A549 (cell line): ENCODE measurements at regions not wholly inside any gene's neighbourhood (a gene's known extent, or its start where the extent isn't known, plus 50 kb on each side); places are given as distances from the start of the nearest gene placed in this dataset.

Source experiments
- ATAC-seq, 2 experiments: fragments of 200-7000 bp in 1 of 2; fragments of >200 bp in 1 of 2; cut with Nextera tagmentation in 1 of 2; cut with Tn5 transposase in 1 of 2; 3 replicates each; pipeline versions ENCODE4 v1.8.0 to v1.9.1; 2018 to 2020; ENCODE audit warnings: mild to moderate bottlenecking in 1 of 2, moderate library complexity in 1 of 2
- CTCF ChIA-PET: fragments of 300-600 bp; sonication (Branson Sonifier 250); formaldehyde crosslinking; extraction: SDS; loops from one replicate; lab custom pipeline; 2021; ENCODE audit warnings: antibody characterized with exemption, inconsistent platforms; lab: Yijun Ruan, JAX
- POLR2A ChIA-PET: fragments of 350-600 bp; formaldehyde crosslinking; extraction: SDS; loops from one replicate; lab custom pipeline; 2021; ENCODE audit warnings: antibody characterized with exemption, inconsistent platforms; lab: Yijun Ruan, JAX
- DNase-seq, 2 experiments: peaks; one replicate each; pipeline versions ENCODE4 v3.0.0 to v3.0.0-alpha.2; 2011 to 2016; ENCODE audit warnings: low read depth in 1 of 2, low spot score in 1 of 2
- FAIRE-seq: peaks from 2 replicates; lab custom pipeline; 2011; peaks lifted over from hg19 to GRCh38; lab: Jason Lieb, UNC
- H3K27ac ChIP-seq, 2 experiments: fragments of >200 bp; sonication (Bioruptor Twin); formaldehyde crosslinking; 3 replicates each; pipeline ENCODE4 v1.5.1; 2016 to 2017
- H3K4me1 ChIP-seq: fragments of >200 bp; sonication (Bioruptor Twin); formaldehyde crosslinking; 3 replicates; pipeline ENCODE4 v1.6.1; 2016
- H3K4me2 ChIP-seq: fragments of >200 bp; sonication (Bioruptor Twin); formaldehyde crosslinking; 3 replicates; pipeline ENCODE4 v1.6.1; 2016
- H3K4me3 ChIP-seq: fragments of >200 bp; sonication (Bioruptor Twin); formaldehyde crosslinking; 3 replicates; pipeline ENCODE4 v1.5.1; 2016
- H3K9me3 ChIP-seq: fragments of >200 bp; sonication (Bioruptor Twin); formaldehyde crosslinking; 3 replicates; pipeline ENCODE4 v1.6.1; 2016
- CBX2 ChIP-seq: fragments of 200-600 bp; sonication (generic); IDR thresholded peaks from 2 replicates; pipeline ENCODE4 v1.6.1; 2016; ENCODE audit warnings: low read depth, mild to moderate bottlenecking, borderline replicate concordance
- CEBPB ChIP-seq, 2 experiments: fragments of >200 bp in 1 of 2; sonication (Bioruptor Twin) in 1 of 2; formaldehyde crosslinking in 1 of 2; IDR thresholded peaks; 2 replicates each; pipeline ENCODE4 v1.6.1; 2012 to 2016
- EHF ChIP-seq: fragments of 250-450 bp; sonication (Bioruptor Pico); IDR thresholded peaks from 2 replicates; pipeline ENCODE4 v1.5.0; 2020; ENCODE audit warnings: mild to moderate bottlenecking
- ESRRA ChIP-seq: fragments of 150-350 bp; IDR thresholded peaks from 2 replicates; pipeline ENCODE4 v1.6.1; 2014; ENCODE audit warnings: mild to moderate bottlenecking, low read length, borderline replicate concordance
- GATA3 ChIP-seq: IDR thresholded peaks from 2 replicates; pipeline ENCODE4 v1.6.1; 2012; ENCODE audit warnings: borderline replicate concordance
- HES2 ChIP-seq: fragments of >200 bp; sonication (Bioruptor Twin); formaldehyde crosslinking; IDR thresholded peaks from 2 replicates; pipeline ENCODE4 v1.6.1; 2016
- HEYL ChIP-seq: fragments of 250-450 bp; sonication (Bioruptor Pico); IDR thresholded peaks from 2 replicates; pipeline ENCODE4 v1.8.0; 2021; ENCODE audit warnings: mild to moderate bottlenecking, moderate library complexity
- HMGXB4 ChIP-seq: fragments of 250-450 bp; sonication (Bioruptor Pico); IDR thresholded peaks from 2 replicates; pipeline ENCODE4 v1.5.0; 2021; ENCODE audit warnings: mild to moderate bottlenecking, moderate library complexity, borderline replicate concordance
- HOXB13 ChIP-seq: fragments of 250-450 bp; sonication (Bioruptor Pico); IDR thresholded peaks from 2 replicates; pipeline ENCODE4 v1.5.0; 2020; ENCODE audit warnings: low read depth, mild to moderate bottlenecking, moderate library complexity
- HOXB5 ChIP-seq: fragments of 250-450 bp; sonication (Bioruptor Pico); IDR thresholded peaks from 2 replicates; pipeline ENCODE4 v1.5.0; 2020; ENCODE audit warnings: mild to moderate bottlenecking, moderate library complexity
- JUN ChIP-seq, 2 experiments: fragments of >200 bp; sonication (Bioruptor Twin); formaldehyde crosslinking; IDR thresholded peaks; 2 replicates in 1 of 2; 3 replicates in 1 of 2; pipeline ENCODE4 v1.6.1; 2016 to 2017
- JUNB ChIP-seq: fragments of >200 bp; sonication (Bioruptor Twin); formaldehyde crosslinking; IDR thresholded peaks from 2 replicates; pipeline ENCODE4 v1.6.1; 2016
- KDM1A ChIP-seq: fragments of 200-600 bp; sonication (generic); IDR thresholded peaks from 2 replicates; pipeline ENCODE4 v1.6.1; 2016; ENCODE audit warnings: low read depth, mild to moderate bottlenecking
- KDM5A ChIP-seq: fragments of 200-600 bp; sonication (generic); IDR thresholded peaks from 2 replicates; pipeline ENCODE4 v1.6.1; 2016; ENCODE audit warnings: antibody characterized with exemption, mild to moderate bottlenecking
- MAX ChIP-seq: IDR thresholded peaks from 2 replicates; pipeline ENCODE4 v1.6.1; 2012
- NR3C1 ChIP-seq: fragments of >200 bp; sonication (Bioruptor Twin); formaldehyde crosslinking; IDR thresholded peaks from 3 replicates; pipeline ENCODE4 v1.6.1; 2017
- PHF8 ChIP-seq: fragments of 200-600 bp; sonication (generic); IDR thresholded peaks from 2 replicates; pipeline ENCODE4 v1.6.1; 2016; ENCODE audit warnings: low read depth, mild to moderate bottlenecking, antibody characterized with exemption, moderate library complexity, borderline replicate concordance
- REST ChIP-seq: fragments of 200-600 bp; sonication (generic); IDR thresholded peaks from 2 replicates; pipeline ENCODE4 v1.6.1; 2016; ENCODE audit warnings: antibody characterized with exemption, mild to moderate bottlenecking, moderate library complexity
- TP53 ChIP-seq: fragments of 250-450 bp; sonication (Bioruptor Pico); IDR thresholded peaks from 2 replicates; pipeline ENCODE4 v1.5.0; 2021; ENCODE audit warnings: mild to moderate bottlenecking, moderate library complexity
- WGBS: methylation state at CpG from one replicate; pipeline ENCODE4 v1.1.6; 2017; ENCODE audit errors: missing lambda C conversion rate; 5-methylcytosine and 5-hydroxymethylcytosine counted together

GRCh38 chr5:17087035-17087434 lies 130.4 kb upstream of the BASP1 start:
- TF ChIP-seq TP53 = no peak
- no peak for TF ChIP-seq KDM5A
- TF ChIP-seq HOXB13 (CRISPR knock-in tag) = no peak
- no peak for TF ChIP-seq JUN (IDR thresholded peaks at IDR 0.05)
- TF ChIP-seq GATA3 = no peak
- TF ChIP-seq HOXB5 = no peak
- TF ChIP-seq MAX = no peak
- no peak for TF ChIP-seq JUNB
- no peak for TF ChIP-seq REST
- no peak for TF ChIP-seq EHF (CRISPR knock-in tag)
- no peak for TF ChIP-seq HEYL (CRISPR knock-in tag)
- Histone ChIP-seq H3K27ac (peak overlapping the region in 1 of 2 experiments; percentile 21; a peak in 2 of 6 replicates), H3K9me3 (no peaks in the 10 kb centered on the region), H3K4me3 (no peak overlapping the region), H3K4me2 (no peak overlapping the region), H3K4me1 (0 out of 3 replicates have a peak, but pooled peaks cover 5% of the 10 kb centered on the region)
- WGBS = 87% methylated on average over 8 of the region's 8 CpGs
- ChIA-PET CTCF (interaction anchor here (0.9 kb wide), 1 partner anchor 46 kb away, joined by 4 read pairs; no protein-coding TSS in a partner anchor), POLR2A (no interaction called here)
- no peak for FAIRE-seq
- ATAC-seq = peak in 1 of 2 experiments; percentile 28; a peak in 2 of 6 replicates
- DNase-seq = peak in 1 of 2 experiments; percentile 34

GRCh38 chr5:17088051-17088450 lies 129.4 kb upstream of the BASP1 start:
- no peaks in the 10 kb centered on the region for H3K9me3 ChIP-seq
- H3K4me1 ChIP-seq = 0 out of 3 replicates have a peak, but pooled peaks cover 5% of the 10 kb centered on the region
- no peak overlapping the region for H3K4me3 ChIP-seq
- H3K4me2 ChIP-seq = 0 out of 3 replicates have a peak overlapping the region, but pooled peaks have one; percentile 5
- no peak for FAIRE-seq
- ATAC-seq = no peak
- H3K27ac ChIP-seq = peak overlapping the region in 1 of 2 experiments; percentile 9; a peak in 2 of 6 replicates
- WGBS = 53% methylated on average over 4 of the region's 4 CpGs
- CTCF ChIA-PET = interaction anchor here (0.6 to 1.2 kb wide), 3 partner anchors 11 to 170 kb away, joined by 3 to 4 read pairs (median 4); no protein-coding TSS in a partner anchor
- TF ChIP-seq CEBPB (IDR thresholded peaks at IDR 0.05) (peak; percentile 32 to 36; a peak in 1 of 4 replicates), JUNB (no peak)
- no peak for DNase-seq
- POLR2A ChIA-PET = no interaction called here

GRCh38 chr5:17089001-17089400 lies 128.4 kb upstream of the BASP1 start:
- no peak for TF ChIP-seq KDM1A
- TF ChIP-seq JUN (IDR thresholded peaks at IDR 0.05) = no peak
- no peak for TF ChIP-seq ESRRA
- TF ChIP-seq PHF8 = no peak
- no peak for TF ChIP-seq NR3C1
- no peak for TF ChIP-seq HMGXB4 (CRISPR knock-in tag)
- TF ChIP-seq CBX2 = no peak
- TF ChIP-seq HES2 = no peak
- TF ChIP-seq, all 56 proteins: peak for 0

More at GRCh38 chr5:17089001-17089400, 128.4 kb upstream of the BASP1 start:
- POLR2A ChIA-PET = no interaction called here
- no peak for FAIRE-seq
- no peak for ATAC-seq
- no peak for DNase-seq
- no peak overlapping the region for H3K4me2 ChIP-seq
- H3K4me3 ChIP-seq = no peak overlapping the region
- no peaks in the 10 kb centered on the region for H3K9me3 ChIP-seq
- CTCF ChIA-PET = interaction anchor here (0.6 to 1.2 kb wide), 2 partner anchors 12 to 192 kb away, joined by 3 read pairs; no protein-coding TSS in a partner anchor
- peak overlapping the region in 1 of 2 experiments; percentile 14; a peak in 2 of 6 replicates for H3K27ac ChIP-seq
- H3K4me1 ChIP-seq = 0 out of 3 replicates have a peak, but pooled peaks cover 5% of the 10 kb centered on the region
